GM21381 (cell line): ENCODE measurements at regions not wholly inside any gene's neighbourhood (a gene's known extent, or its start where the extent isn't known, plus 50 kb on each side); places are given as distances from the start of the nearest gene placed in this dataset.

Experiments
- ATAC-seq: cut with Tn5 transposase; IDR thresholded peaks from one replicate; pipeline ENCODE4 v1.9.1; 2021; ENCODE audit warnings: mild to moderate bottlenecking, moderate library complexity; ENCODE audit not compliant: unreplicated experiment

GRCh38 chr10:52853704-52854103, 81.1 kb upstream of the MBL2 start:
- ATAC-seq: peak; percentile 62

DNA sequence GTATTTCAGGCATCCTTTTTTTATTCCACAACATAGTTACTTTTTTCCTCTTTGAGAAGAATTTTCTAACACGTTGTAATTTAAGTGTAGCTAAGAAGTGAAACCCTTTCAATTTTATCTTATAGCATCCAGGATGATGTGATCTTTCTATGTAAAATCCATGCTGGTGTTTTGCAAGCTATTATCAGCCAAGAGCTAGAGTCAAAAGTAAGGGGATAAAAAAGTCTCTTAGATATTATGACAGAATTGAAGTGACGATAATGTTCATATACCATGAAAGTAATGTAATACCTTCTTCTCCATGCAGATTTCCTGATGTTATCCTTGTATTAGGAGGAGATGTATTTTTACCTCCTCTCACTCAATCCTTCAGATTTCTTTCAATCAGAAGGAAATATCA, 64.2 kb upstream of the MBL2 start:
- no peak for ATAC-seq
